ENCODE measurements at regions not wholly inside any gene's neighbourhood (a gene's known extent, or its start where the extent isn't known, plus 50 kb on each side); places are given as distances from the start of the nearest gene placed in this dataset.

DNA sequence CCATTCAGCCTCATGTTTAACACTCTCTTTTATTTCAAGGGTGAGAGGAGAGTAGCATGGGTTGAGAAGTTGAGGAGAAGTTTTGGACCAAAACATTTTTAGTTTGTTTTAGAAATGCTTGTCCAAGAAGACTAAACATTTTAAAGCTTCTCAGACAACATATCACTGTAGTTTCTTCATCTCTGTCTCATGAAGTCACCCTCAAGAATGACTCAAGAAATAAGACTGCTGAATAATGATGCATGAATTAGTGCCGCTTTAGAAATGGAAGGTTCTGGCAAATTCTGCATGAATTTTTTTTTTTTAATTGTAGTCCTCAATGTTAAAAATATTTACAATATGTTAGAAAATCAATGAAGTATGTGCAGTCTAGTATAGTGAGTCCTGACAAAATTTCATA, 422.7 kb upstream of the ARGLU1 start:
- Mint-ChIP-seq H3K27me3 (ENCODE audit: low read depth) (no peaks in the 10 kb centered on the region), H3K4me1 (peaks cover 40% of the 10 kb centered on the region), H3K4me3 (no peak overlapping the region), H3K36me3 (ENCODE audit: low read depth) (no peaks in the 10 kb centered on the region), H3K9me3 (no peaks in the 10 kb centered on the region), H3K27ac (peak overlapping the region in 1 of 3 experiments; percentile 23)
- TF ChIP-seq, protein P1, sequence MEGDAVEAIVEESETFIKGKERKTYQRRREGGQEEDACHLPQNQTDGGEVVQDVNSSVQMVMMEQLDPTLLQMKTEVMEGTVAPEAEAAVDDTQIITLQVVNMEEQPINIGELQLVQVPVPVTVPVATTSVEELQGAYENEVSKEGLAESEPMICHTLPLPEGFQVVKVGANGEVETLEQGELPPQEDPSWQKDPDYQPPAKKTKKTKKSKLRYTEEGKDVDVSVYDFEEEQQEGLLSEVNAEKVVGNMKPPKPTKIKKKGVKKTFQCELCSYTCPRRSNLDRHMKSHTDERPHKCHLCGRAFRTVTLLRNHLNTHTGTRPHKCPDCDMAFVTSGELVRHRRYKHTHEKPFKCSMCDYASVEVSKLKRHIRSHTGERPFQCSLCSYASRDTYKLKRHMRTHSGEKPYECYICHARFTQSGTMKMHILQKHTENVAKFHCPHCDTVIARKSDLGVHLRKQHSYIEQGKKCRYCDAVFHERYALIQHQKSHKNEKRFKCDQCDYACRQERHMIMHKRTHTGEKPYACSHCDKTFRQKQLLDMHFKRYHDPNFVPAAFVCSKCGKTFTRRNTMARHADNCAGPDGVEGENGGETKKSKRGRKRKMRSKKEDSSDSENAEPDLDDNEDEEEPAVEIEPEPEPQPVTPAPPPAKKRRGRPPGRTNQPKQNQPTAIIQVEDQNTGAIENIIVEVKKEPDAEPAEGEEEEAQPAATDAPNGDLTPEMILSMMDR (IDR thresholded peaks at IDR 0.05; ENCODE audit: unreplicated experiment in 3 of 3), result no peak

DNA sequence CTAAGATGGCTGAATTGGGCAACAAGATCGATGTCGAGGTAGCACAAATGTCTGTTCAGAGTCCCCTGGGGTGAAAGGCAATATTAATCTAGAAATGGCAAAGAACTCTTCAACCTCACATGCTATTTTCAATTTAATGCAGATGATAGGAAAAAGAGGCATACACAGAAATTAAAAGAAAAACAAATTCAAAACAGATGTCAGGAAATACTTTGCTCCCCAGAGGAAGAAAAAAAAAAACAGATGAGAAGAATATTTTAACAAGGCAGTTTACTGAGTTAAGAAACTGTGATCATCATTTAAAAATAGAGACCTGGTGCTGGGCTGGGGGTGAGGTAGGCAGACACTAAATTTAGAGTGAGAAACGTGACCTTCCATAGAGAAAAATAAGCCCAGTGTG, 421.9 kb upstream of the ARGLU1 start:
- Mint-ChIP-seq H3K9me3 (no peaks in the 10 kb centered on the region), H3K4me1 (peaks cover 44% of the 10 kb centered on the region), H3K4me3 (no peak overlapping the region), H3K27ac (peak overlapping the region in 2 of 3 experiments; percentile 10 to 23), H3K27me3 (ENCODE audit: low read depth) (no peaks in the 10 kb centered on the region), H3K36me3 (ENCODE audit: low read depth) (no peaks in the 10 kb centered on the region)
- TF ChIP-seq, protein P1 (IDR thresholded peaks at IDR 0.05; ENCODE audit: unreplicated experiment in 3 of 3), result no peak

DNA sequence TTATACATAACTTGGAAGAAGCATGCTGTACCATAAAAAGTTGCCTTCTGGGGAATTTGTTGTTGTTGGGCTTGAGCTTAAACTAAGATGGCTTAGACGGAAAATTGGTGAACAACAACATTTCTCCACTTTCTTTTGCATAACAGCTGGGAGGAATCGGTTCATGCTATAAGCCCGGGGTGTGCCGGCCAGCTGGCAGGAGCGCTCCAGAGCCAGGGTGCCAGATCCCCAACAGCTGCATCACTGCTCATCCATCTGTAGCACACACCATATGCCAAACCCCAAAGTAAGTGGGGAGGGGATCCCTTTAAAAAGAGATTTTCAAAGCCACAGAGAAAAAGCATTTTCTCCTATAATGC, 419.5 kb upstream of the ARGLU1 start:
- Mint-ChIP-seq H3K27ac (peak overlapping the region in 1 of 3 experiments; percentile 15), H3K27me3 (ENCODE audit: low read depth) (no peaks in the 10 kb centered on the region), H3K9me3 (no peaks in the 10 kb centered on the region), H3K4me3 (peak overlapping the region in 1 of 3 experiments; percentile 7), H3K36me3 (ENCODE audit: low read depth) (no peaks in the 10 kb centered on the region), H3K4me1 (peaks cover 44% of the 10 kb centered on the region)
- TF ChIP-seq, protein P1 (IDR thresholded peaks at IDR 0.05; ENCODE audit: unreplicated experiment in 3 of 3), result no peak

DNA sequence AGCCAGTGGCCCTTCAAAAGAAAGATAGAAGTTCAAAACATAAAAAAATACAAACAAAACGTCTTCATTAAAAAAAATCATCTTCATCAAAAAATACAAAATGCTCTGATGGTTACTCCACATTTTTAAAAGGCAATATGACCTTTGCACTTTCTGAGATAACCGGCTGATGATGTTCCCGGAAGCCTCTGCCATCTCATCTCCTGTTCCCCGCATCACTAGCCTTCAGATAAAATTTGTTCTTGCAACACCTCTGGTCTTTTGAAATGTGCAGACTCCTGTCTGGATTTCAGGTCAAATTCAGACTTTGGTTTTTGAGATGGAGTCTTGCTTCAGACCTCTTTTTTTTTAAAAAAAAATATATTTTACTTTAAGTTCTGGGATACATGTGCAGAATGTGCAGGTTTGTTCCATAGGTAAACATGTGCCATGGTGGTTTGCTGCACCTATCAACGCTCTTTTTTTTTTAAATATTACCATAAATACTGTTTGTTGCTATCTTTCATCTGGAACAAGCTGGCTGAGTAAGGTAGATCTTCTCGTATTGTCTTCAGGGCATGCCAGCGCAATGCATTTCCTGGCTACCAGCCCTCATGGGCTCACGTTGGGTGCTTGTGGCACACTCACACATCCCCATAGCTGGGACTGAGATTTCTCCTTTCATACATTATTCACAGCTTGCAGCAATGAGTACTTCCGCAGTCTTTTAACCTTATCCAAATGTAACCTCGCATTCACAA, 418.9 kb upstream of the ARGLU1 start:
- peaks cover 44% of the 10 kb centered on the region for H3K4me1 Mint-ChIP-seq
- H3K9me3 Mint-ChIP-seq, result no peaks in the 10 kb centered on the region
- H3K4me3 Mint-ChIP-seq, result peak overlapping the region in 1 of 3 experiments; percentile 7
- H3K27ac Mint-ChIP-seq, result peak overlapping the region in 1 of 3 experiments; percentile 15
- TF ChIP-seq, protein P1 (IDR thresholded peaks at IDR 0.05; ENCODE audit: unreplicated experiment in 3 of 3), result no peak
- H3K27me3 Mint-ChIP-seq (ENCODE audit: low read depth), result no peaks in the 10 kb centered on the region
- no peaks in the 10 kb centered on the region for H3K36me3 Mint-ChIP-seq (ENCODE audit: low read depth)

DNA sequence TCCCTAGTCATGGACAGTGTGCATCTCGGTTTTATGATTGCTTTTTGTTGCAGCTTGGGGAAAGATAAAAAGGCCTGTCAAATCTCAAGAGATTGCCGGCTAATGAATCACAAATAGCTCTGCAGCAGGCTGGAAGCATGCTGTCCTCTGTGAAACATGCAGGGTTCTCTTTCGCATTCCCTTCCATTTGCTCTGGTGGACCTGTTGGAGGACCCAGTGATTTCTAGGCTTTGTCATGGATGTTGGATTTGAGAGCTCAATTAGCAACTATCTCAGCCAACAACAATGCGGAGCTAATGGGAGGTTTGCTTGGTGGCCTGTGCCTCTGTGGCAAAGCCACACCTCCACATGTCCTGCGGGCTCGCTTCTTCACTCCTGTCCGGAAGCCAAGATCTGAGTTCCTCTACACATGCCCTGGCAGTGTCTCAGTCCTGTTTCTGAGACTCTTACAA, 418.1 kb upstream of the ARGLU1 start:
- Mint-ChIP-seq H3K4me1 (peaks cover 44% of the 10 kb centered on the region), H3K9me3 (no peaks in the 10 kb centered on the region), H3K27ac (no peak overlapping the region), H3K36me3 (ENCODE audit: low read depth) (no peaks in the 10 kb centered on the region), H3K4me3 (no peak overlapping the region), H3K27me3 (ENCODE audit: low read depth) (no peaks in the 10 kb centered on the region)
- TF ChIP-seq, protein P1 (IDR thresholded peaks at IDR 0.05; ENCODE audit: unreplicated experiment in 3 of 3), result no peak

DNA sequence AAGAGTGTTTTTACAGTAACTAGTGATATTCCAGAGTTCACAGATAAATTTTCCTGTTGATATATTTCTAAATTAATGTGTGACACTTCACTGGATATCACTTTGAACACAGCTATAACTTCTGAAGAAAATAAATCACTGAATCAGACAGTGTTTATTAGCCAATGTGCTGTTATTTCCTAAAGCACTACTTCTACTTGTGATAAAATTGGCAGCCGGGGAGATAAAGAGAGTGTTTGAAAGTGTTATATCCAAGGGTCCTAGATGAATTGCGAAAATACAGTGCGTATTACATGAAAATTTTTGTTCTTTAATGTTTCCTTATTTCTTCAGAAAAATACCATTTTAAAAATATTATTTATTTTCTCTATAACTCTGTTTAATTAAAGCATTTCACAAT, 417.5 kb upstream of the ARGLU1 start:
- Mint-ChIP-seq H3K4me3 (no peak overlapping the region), H3K27me3 (ENCODE audit: low read depth) (no peaks in the 10 kb centered on the region), H3K36me3 (ENCODE audit: low read depth) (no peaks in the 10 kb centered on the region), H3K27ac (no peak overlapping the region), H3K9me3 (no peaks in the 10 kb centered on the region), H3K4me1 (peaks cover 44% of the 10 kb centered on the region)
- TF ChIP-seq, protein P1 (IDR thresholded peaks at IDR 0.05; ENCODE audit: unreplicated experiment in 3 of 3), result no peak
